ENCODE measurements at regions not wholly inside any gene's neighbourhood (a gene's known extent, or its start where the extent isn't known, plus 50 kb on each side); places are given as distances from the start of the nearest gene placed in this dataset.

DNA sequence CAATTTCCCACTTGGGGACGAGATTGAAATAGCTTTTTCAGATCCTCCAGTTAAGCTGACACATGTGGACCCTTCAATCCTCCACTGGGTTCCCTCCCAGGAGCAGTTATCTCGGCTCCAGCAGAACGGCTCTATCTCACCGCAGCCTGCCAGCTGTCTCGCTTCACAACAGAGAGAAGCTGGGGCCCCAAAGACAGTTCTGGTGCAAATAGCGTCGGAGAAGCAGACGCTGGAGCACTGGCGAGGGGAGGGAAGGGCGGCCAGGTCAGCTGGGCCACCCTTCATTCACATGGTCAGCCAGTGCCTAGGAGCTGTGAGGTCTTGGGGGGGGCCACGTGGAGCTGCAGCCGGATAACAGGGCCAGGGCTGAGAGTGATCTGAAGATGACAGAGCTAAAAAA is 141.3 kb upstream of the SDK2 start:
- DNase-seq (ENCODE audit: low read depth), result no peak

DNA sequence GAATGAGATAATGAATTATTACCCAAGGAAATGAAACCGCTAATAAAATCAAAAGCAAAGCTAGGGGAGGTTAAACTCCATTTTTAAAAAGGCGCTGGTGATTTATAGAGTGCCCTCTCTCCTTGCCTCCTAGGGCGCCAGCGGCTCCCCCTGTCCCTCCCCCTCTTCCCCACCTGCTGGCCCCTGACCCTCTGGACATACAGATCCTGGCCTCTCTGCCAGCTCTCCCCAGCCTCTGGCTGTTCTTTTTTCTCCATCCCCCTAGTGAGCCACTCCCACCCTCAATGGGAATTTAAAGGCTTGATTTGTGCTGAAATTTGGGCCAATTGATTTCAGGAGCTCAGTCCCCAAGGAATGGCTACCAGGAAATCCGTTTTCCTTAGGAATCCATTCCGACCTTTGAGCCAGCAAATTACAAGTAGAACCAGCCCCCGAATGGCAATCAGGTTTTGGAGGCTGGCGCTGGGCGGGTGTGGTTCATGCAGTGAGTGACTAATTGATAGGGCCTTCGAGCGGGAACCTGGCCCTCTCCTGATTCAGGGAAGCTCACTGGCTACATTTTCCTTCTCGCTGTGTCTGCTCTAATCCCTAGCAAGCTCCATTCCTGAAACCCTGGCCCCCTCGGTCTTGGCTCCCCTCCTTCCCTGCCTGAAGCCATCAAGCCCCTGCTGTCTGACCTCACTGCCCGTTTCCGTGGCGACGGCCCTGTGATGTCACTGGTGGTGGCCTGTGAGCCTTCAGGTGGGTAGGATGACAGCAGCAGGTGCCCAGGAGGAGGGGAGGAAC is 141.9 kb upstream of the SDK2 start:
- DNase-seq (ENCODE audit: low read depth), result no peak

DNA sequence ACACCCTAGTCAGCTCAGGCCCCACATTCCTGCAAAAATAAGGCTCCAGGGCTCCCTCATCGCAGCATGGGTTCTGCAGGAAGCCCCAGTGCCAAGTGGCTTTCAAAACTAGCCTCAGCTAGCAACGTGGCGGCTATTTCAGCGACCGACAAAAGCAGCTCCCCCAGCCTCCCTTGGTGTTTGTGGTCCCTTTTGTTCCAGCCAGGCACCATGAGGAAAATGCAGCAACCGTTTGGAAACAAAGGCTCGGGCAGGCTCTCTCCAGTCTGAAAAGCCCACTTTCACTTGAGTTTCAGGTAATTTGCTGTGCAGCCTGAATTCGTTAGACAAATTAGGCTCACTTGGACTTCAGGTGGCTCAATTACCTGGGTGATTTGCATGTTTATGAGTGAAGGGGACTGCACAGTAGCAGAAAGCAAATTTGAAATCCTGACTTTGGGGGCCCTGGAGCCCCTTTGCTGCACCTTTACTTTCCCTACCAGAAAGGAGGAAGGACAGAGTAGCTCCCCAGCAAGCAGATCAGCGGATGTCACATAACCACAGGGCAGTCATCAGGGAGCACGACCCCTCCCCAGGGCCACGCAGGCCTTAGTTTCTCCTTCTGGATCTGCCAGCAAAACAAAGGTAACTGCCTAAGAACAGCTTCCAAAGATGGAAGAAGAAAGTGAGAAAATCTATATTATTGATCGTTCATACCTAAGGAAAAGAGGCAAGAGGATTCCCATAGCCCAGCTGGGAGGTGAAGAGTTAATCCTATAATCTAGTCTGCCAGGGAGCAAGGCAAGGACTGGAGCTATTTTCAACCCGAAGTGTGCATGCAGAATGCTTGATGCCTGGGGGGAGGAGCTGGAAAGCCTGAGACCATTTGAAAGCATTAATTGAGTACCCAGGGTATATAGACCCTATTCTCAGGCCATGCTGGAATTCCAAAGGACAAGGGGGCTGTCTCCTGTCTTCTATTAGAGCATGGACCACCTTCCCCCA is 143.1 kb upstream of the SDK2 start:
- no peak for DNase-seq (ENCODE audit: low read depth)

DNA sequence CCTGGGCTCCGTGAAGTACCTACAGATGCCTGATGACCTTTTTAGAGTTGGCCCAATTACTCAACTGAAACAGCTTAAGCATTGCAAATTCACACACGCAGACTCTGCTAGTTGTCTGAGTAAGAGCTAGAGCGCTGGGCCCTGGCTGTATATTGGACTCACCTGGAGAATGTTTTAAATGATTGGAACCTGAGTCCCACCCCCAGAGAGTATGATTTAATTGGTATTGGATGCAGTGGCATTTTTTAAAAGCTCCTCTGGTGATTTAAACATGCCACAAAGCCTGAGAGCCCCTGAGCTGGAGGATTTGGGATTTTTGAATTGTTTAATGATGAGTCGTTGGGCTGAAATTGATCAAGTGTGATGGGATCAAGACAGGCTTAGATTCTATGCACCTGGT is 143.9 kb upstream of the SDK2 start:
- no peak for DNase-seq (ENCODE audit: low read depth)

DNA sequence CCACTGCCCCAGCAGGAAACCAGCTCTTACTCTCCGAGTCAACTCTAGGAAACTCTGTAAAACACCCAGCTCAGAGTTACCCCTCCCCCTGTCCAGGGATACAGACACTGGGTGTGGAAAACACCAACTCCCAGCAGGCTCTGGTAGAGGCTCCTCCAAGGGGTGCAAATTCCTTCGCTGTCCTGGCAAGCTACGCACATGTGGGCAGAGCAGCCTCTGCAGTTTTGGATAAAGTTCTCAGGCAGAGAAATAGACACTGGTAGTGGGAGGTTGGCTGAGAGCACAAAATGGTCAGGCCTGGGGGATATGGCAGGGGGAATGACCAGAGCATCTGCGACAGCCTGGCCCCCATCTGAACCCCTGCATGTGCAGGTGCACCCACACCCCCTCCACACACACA is 146.9 kb upstream of the SDK2 start:
- DNase-seq (ENCODE audit: low read depth), result no peak

DNA sequence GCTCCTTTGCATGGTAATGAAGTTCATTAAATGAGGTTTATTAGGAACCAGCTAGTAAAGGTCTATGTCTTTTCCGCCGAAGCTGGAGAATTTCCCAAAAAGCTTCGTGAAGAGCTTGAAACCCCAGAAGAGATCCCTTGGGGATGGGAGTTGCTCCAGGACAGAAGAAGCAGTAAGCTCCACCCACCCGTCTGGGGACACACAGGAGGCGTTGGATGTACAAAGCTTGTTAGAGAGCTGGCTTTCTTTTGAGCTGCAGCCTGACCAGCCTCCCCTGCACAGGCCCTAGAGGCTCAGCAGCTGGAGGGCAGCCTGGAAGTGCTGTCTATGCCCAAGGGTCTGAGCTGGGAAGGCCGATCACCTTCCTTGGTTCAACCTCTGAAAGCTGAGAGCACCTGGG is 147.4 kb upstream of the SDK2 start:
- DNase-seq (ENCODE audit: low read depth), result no peak

DNA sequence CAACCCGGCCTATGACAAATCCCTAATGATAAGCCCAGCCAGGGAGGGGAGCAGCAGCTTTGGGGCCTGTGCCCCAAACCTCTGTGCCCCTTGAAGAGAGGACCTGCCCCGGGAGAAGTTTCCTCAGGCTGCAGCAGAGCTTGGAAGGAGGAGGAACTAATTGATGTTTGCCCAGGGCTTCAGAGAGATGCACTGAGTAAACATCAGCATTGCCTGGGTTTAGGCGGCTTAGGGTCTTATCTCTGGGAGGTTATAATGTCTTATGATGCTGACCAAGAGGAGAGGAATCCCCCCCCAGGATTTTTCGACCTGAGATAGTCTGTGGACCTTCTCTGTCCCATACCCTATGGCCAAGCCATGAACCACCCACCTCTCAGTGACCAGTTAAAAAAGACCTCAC is 148.7 kb upstream of the SDK2 start:
- no peak for DNase-seq (ENCODE audit: low read depth)

DNA sequence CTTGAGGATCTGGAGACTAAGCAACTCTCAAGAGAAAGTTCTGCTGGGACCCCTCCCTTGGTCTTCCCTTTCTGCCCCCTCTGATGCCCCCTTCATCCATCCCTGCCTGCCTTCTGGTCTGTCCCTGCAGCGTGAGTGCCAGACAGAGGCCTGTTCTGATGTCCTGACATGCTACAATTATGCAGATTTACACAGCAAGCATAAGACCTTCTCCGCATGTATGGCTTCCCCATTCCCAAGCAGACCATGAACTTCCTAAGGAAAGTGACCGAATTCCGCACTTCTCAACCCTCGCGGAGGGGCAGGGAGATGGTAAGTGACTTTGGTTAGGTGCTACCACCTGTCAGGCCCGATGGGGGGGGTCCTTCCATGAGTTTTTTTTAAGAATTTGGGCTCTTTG is 150.1 kb upstream of the SDK2 start:
- no peak for DNase-seq (ENCODE audit: low read depth)

DNA sequence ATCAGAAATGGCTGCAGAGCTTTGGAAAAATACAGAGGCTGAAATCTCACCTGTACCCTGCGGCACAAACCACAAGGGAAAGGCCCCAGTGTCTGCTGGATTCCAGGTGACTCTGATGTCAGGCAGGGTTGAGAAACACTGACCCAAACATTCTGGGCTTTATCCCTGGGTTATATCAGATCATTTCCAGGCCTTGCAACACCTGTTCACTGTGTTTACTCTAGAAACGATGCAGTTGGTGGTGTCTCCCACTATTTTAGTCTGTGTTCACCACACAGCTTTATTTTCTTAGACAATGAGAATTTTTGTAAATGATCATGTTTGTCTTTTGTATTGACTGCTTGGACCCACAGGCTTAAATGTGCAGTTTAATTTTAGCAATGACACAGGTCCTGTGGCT is 151.5 kb upstream of the SDK2 start:
- no peak for DNase-seq (ENCODE audit: low read depth)

DNA sequence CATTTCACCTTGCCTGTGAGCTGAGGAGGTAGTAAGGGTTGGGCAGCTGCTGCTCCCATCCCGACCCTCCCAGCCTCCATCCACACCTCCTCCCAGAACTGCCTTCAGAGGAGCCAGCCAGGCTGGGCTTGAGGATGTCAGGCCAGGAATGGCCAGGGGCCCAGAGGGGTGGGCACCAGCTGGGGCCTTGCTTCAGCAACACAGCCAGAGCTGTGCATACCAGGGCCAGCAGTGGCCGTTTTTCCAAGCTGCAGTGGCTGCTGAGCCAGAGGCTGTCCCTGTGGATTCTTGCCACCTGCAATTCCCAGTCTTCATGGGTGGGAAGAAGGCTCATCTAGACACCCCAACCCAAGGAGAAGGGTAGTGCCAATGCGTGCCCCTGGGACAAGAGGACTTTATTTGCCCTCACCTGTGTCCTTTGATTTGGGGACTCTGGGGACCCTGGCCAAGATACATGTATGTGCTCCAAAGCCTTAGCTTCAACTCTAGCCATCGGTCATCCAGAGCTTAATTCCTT is 153.4 kb upstream of the SDK2 start:
- DNase-seq (ENCODE audit: low read depth), result no peak

DNA sequence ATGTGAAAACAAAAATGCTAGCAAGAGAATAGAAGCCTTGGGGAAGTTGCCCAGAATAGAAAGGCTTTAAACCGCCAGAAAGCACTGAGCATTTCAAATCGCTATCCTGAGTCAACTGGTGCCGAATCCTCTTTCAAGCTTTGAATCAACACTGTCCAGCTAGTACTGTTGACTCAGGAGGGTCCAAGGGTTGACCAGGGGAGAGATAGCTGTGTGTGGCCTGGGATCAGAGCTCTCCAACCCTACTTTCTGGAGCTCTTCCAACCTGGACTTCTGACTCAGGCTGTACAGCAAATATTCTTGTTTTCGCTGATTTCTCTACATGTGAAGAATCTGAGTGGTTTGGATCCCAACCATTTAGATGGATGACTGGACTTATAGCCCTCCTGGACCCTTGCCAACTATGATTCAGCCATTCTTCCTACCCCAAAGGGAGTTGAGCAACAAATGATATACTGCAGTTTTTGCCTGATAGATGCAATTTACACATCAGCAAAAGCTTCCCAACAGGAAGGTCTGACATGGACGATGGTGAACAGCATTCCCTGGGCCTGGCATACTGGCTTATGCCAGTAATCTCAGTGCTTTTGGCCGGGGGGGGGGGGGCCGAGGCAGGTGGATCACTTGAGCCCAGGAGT is 154.0 kb upstream of the SDK2 start:
- no peak for DNase-seq (ENCODE audit: low read depth)

DNA sequence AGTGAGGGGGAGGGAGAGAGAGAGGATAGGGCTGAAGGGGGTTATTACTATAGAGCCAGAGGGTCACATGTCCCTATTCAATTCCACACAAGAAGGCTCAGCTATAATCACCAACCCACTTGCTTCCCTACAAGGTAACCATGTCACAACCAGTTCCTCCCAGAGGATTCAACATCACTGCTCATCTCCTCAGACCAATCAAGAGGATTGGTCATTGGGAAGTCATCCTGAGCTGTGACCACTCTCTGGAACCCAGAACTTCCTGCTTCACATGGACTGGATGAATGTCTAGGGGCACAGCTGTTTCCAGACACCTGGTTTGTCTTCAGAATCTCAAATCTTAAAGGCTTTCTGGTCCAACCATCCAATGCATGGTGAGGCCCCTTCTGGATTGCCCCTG is 154.9 kb upstream of the SDK2 start:
- no peak for DNase-seq (ENCODE audit: low read depth)

DNA sequence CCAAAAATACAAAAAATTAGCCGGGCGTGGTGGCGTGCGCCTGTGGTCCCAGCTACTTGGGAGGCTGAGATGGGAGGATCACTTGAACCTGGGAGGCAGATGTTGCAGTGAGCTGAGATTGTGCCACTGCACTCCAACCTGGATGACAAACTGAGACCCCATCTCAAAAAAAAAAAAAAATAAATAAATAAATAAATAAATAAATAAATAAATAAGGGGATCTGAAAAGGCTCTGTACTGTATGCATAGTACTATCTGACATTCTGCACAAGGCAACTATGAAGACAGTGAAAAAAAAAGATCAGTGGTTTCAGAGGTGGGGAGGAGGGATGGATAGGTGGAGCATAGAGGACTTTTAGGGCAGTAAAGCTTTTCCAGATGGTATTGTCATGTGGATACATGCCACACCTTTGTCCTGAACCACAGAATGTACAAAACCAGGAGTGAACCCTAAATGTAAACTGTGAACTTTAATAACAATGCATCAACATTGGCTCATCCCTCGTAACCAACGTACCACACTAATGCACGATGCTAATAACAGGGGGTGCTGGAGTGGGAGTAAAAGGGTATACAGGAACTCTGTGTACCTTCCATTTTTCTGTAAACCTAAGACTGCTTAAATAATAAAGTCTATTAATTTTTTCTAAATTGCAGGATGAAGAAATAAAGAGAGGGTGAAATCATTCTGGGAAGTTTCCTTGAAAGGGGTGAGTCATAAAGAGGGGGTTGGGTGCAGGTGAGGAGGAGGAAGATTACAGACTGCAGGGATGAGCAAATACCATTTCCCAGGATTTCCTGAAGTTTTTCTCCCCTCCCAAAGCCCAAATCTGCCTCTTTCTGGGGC is 155.8 kb upstream of the SDK2 start:
- DNase-seq (ENCODE audit: low read depth), result no peak

DNA sequence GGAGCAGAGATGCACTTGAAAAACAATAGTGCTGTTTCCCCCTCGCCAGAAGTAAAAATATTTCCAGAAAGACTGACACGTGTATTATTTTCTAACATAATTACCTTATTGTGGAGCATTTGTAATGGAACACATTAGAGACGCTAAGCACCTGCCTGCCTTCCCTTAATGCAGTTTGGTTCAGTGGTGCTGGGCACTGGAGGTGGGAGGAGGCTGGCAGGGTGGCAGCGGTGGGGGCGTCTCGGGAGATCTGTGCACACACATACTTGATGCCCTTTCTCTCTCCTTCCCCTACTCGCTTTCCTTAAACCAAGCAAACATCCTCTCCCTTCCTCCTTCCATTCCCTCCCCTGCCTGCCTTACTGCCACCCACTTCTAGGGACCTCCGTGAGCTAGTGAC is 156.6 kb upstream of the SDK2 start:
- DNase-seq (ENCODE audit: low read depth), result no peak

DNA sequence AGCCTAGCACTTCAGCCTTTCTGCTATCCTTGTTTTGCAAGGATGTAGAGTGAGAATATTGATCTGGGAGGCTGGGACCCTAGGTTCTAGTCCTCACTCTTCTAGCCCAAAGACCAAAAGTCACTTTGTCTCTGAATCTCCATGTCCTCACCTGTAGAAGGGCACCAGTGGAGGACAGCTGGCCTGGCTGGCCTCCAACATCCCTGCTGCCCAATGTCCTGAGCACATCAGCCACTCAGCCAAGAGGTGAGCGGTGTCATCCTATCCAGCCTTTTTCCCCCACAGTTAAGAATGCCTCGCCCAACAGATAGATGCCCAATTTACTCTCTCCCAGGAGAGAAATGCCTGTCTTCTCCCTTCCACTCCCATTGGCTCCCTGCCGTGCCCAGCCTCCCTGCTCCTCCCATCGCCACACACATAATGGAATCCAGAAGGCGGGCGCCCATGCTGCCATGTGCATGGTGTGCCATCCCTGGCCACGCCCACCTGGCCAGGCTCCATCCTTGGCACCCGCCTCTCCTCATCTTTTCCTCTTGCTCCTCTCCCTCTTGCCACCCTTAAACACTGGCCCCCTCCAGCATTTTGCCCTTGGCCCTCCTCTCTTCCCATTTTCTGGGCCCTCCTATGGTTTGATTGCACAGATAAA is 157.3 kb upstream of the SDK2 start:
- no peak for DNase-seq (ENCODE audit: low read depth)

DNA sequence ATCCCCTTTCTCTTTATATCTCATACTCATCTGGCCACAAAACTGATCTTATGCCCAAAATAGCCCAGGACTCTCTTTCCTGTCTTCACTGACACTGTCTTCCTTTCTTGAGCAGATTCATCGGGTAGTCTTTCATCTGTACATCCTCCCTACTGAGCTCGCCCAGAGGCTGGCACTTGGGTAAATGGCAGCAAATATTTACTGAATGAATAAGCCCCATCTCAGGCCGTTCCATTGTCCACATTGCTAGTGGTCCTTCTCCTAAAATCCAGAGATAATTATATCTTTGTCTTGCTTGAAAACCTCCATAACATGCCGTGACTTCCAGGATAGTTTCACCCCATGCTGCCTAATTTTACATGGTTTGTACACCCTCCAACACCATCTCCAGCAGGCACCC is 158.1 kb upstream of the SDK2 start:
- DNase-seq (ENCODE audit: low read depth), result no peak

DNA sequence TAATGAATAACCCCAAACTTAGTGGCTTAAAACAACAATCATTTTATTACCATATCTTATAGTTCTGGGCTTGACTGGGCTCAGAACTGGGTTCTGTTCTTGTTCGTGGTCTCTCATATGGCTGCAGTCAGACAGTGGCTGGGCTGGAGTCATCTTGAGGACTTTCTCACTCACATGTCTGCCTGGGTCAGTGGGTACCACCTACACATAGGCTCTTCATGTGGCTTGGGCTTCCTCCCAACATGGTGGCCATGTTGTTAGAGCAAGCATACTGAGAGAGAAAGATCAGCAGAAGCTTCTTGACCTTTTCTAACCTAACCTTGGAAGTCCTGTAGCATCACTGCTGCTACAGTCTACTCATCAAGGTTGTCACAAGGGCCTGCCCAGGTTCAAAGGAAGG is 158.6 kb upstream of the SDK2 start:
- no peak for DNase-seq (ENCODE audit: low read depth)

DNA sequence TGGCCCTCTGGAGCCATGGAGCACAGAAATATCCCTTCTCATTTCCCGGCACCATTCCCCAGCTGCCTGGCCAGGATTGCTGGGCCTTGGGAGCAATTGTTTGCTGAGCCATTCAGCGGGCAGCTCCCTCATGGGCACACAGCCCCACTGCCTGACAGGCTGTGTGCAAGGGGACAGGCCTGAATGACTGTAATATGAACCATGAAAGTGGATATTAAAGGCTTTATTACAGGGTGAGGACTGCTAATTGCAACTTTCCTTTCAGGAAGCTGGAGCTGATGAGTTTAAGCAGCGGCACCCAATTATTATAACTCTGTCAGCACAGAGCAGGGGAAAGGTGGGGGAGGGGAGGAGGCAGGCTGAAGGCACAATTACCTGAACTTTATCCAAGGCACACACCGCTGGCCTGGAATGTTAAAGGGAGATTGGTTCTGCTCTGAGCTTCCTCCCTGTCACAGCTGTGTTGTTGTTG is 159.8 kb upstream of the SDK2 start:
- no peak for DNase-seq (ENCODE audit: low read depth)

DNA sequence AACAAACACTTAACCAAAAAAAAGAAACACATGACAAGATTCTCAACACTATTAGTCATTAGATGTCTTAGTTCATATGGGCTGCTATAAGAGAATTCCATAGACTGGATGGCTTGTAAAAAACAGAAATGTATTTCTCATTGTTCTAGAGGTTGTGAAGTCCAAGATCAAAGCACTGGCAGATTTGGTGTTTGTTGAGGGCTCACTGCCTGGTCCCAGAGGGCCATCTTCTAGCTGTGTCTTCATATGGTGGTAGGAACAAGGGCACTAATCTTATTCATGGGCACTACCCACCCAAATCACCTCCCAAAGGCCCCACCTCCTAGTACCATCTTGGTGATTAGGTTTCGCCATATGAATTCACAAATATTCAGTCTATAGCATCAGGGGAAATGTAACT is 162.5 kb upstream of the SDK2 start:
- DNase-seq (ENCODE audit: low read depth), result no peak

DNA sequence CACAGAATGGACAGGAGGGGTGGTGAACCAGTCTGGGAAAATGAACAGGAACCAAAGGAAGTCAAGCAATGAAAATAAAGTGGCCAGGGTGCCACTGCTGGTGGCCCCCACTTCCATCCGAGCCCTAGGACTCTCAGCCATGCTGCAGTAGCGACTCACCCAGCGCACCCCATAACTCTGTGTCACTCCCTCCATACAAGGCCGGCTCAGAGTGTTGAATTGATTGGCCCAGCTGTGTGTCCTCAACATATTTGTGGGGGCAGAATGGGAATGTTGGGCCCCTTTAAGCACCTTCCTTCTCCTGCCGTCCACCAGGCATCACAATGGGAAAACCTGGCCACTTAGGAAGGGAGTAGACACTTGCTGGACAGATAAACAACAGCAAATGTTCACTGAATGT is 169.0 kb upstream of the SDK2 start:
- DNase-seq (ENCODE audit: low read depth), result no peak

DNA sequence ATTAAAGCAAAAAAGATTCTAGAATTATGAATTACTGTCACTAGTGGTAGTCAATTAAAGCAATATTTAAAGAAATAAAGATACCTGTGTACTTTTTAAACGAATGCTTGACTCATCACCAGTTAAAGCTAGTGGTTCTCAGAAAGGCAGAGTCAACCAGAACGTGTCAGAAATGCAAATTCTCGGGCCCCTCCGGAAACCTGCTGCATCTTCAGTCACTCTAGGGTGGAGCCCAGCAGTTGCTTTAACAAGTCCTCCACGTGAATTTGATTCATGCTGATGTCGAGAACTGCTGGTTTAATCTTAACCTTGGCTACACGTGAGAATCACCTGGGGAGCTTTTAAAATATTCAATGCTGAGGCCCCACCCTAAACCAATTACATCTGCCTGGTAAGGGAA is 169.8 kb upstream of the SDK2 start:
- no peak for DNase-seq (ENCODE audit: low read depth)

Data from stimulated activated CD8-positive, alpha-beta memory T cell treated with anti-CD3 and anti-CD28 coated beads, Interleukin-15, amount 100 ng/mL, for 1 hour (primary cell).